HEK293 (cell line): ENCODE measurements at regions not wholly inside any gene's neighbourhood (a gene's known extent, or its start where the extent isn't known, plus 50 kb on each side); places are given as distances from the start of the nearest gene placed in this dataset.

Source experiments
- CTCF ChIA-PET: fragments of 350-600 bp; formaldehyde crosslinking; extraction: SDS; loops from one replicate; lab custom pipeline; 2021; ENCODE audit warnings: antibody characterized with exemption; lab: Yijun Ruan, JAX
- POLR2A ChIA-PET: fragments of 300-600 bp; formaldehyde crosslinking; extraction: SDS; loops from one replicate; lab custom pipeline; 2020; ENCODE audit warnings: antibody characterized with exemption, inconsistent platforms; lab: Yijun Ruan, JAX
- H3K27ac ChIP-seq: fragments of 200-500 bp; sonication (Bioruptor generic); 2 replicates; pipeline ENCODE4 v1.5.1; 2014; ENCODE audit warnings: low read depth, low read length, control low read depth, inconsistent platforms; ENCODE audit errors: extremely low read depth
- H3K36me3 ChIP-seq, 2 experiments: fragments of 200-500 bp in 1 of 2; sonication (Bioruptor generic) in 1 of 2; 1 replicate in 1 of 2; 2 replicates in 1 of 2; pipeline ENCODE4 v1.5.1; 2014 to 2017; ENCODE audit warnings: inconsistent platforms in 2 of 2, low read length in 2 of 2; ENCODE audit not compliant: control insufficient read depth in 2 of 2, insufficient read depth in 1 of 2
- H3K4me1 ChIP-seq: fragments of 200-500 bp; sonication (Bioruptor generic); 2 replicates; pipeline ENCODE4 v1.5.1; 2014; ENCODE audit warnings: mild to moderate bottlenecking, low read length, inconsistent platforms; ENCODE audit not compliant: control insufficient read depth, insufficient read depth
- H3K4me3 ChIP-seq: 2 replicates; pipeline ENCODE4 v1.5.1; 2011; ENCODE audit warnings: low read depth, mild to moderate bottlenecking, control low read depth, low read length, moderate library complexity
- H3K9me3 ChIP-seq: fragments of 200-500 bp; sonication (Bioruptor generic); 2 replicates; pipeline ENCODE4 v1.5.1; 2014; ENCODE audit warnings: low read depth, low read length, inconsistent platforms; ENCODE audit not compliant: control insufficient read depth, insufficient read depth
- BCL11A ChIP-seq: fragments of 450-650 bp; formaldehyde crosslinking; IDR thresholded peaks from 2 replicates; pipeline ENCODE4 v1.5.1; 2016; ENCODE audit warnings: low read depth, missing biosample characterization, missing genetic modification characterization
- BCL11B ChIP-seq: fragments of 450-650 bp; formaldehyde crosslinking; IDR thresholded peaks from 2 replicates; pipeline ENCODE4 v1.5.1; 2016; ENCODE audit warnings: low read depth, missing biosample characterization, missing genetic modification characterization
- CTCF ChIP-seq: fragments of 450-650 bp; formaldehyde crosslinking; IDR thresholded peaks from 2 replicates; pipeline ENCODE4 v1.5.1; 2016; ENCODE audit warnings: missing biosample characterization, missing genetic modification characterization
- IKZF3 ChIP-seq: fragments of 450-650 bp; IDR thresholded peaks from 2 replicates; pipeline ENCODE4 v1.5.0; 2018; ENCODE audit warnings: missing biosample characterization, mild to moderate bottlenecking, missing genetic modification characterization, moderate library complexity
- REST ChIP-seq: fragments of 450-650 bp; formaldehyde crosslinking; IDR thresholded peaks from 2 replicates; pipeline ENCODE4 v1.5.1; 2016; ENCODE audit warnings: missing biosample characterization, missing genetic modification characterization
- ZBTB48 ChIP-seq: fragments of 450-650 bp; formaldehyde crosslinking; IDR thresholded peaks from 2 replicates; pipeline ENCODE4 v1.5.1; 2016; ENCODE audit warnings: missing biosample characterization, missing genetic modification characterization
- ZBTB6 ChIP-seq: fragments of 450-650 bp; formaldehyde crosslinking; IDR thresholded peaks from 2 replicates; pipeline ENCODE4 v1.5.1; 2017; ENCODE audit warnings: missing biosample characterization, missing genetic modification characterization
- ZNF155 ChIP-seq: fragments of 450-650 bp; formaldehyde crosslinking; IDR thresholded peaks from 2 replicates; pipeline ENCODE4 v1.5.1; 2016; ENCODE audit warnings: missing biosample characterization, missing genetic modification characterization
- ZNF174 ChIP-seq: fragments of 450-650 bp; formaldehyde crosslinking; IDR thresholded peaks from 2 replicates; pipeline ENCODE4 v1.5.0; 2017; ENCODE audit warnings: missing biosample characterization, mild to moderate bottlenecking, missing genetic modification characterization
- ZNF223 ChIP-seq: fragments of 450-650 bp; formaldehyde crosslinking; IDR thresholded peaks from 2 replicates; pipeline ENCODE4 v1.5.1; 2016; ENCODE audit warnings: missing biosample characterization, missing genetic modification characterization
- ZNF239 ChIP-seq: fragments of 450-650 bp; formaldehyde crosslinking; IDR thresholded peaks from 2 replicates; pipeline ENCODE4 v1.5.1; 2016; ENCODE audit warnings: missing biosample characterization, missing genetic modification characterization
- ZNF26 ChIP-seq: fragments of 450-650 bp; formaldehyde crosslinking; IDR thresholded peaks from 2 replicates; pipeline ENCODE4 v1.5.1; 2016; ENCODE audit warnings: missing biosample characterization, missing genetic modification characterization
- ZNF423 ChIP-seq: fragments of 450-650 bp; formaldehyde crosslinking; IDR thresholded peaks from 2 replicates; pipeline ENCODE4 v1.5.1; 2016; ENCODE audit warnings: missing biosample characterization, missing genetic modification characterization
- ZNF426 ChIP-seq: fragments of 450-650 bp; formaldehyde crosslinking; IDR thresholded peaks from 2 replicates; pipeline ENCODE4 v1.5.1; 2017; ENCODE audit warnings: missing biosample characterization, missing genetic modification characterization, mild to moderate bottlenecking, inconsistent platforms, moderate library complexity
- ZNF488 ChIP-seq: fragments of 450-650 bp; formaldehyde crosslinking; IDR thresholded peaks from 2 replicates; pipeline ENCODE4 v1.5.1; 2016; ENCODE audit warnings: missing biosample characterization, missing genetic modification characterization
- ZNF529 ChIP-seq: fragments of 450-650 bp; formaldehyde crosslinking; IDR thresholded peaks from 2 replicates; pipeline ENCODE4 v1.5.1; 2017; ENCODE audit warnings: missing genetic modification characterization, missing biosample characterization; ENCODE audit not compliant: insufficient replicate concordance
- ZNF560 ChIP-seq: fragments of 450-650 bp; formaldehyde crosslinking; IDR thresholded peaks from 2 replicates; pipeline ENCODE4 v1.5.1; 2017; ENCODE audit warnings: missing biosample characterization, missing genetic modification characterization, borderline replicate concordance
- ZNF596 ChIP-seq: fragments of 450-650 bp; IDR thresholded peaks from 2 replicates; pipeline ENCODE4 v1.5.0; 2018; ENCODE audit warnings: missing biosample characterization, mild to moderate bottlenecking, missing genetic modification characterization, moderate library complexity
- ZNF626 ChIP-seq: fragments of 450-650 bp; sonication (Bioruptor Pico); formaldehyde crosslinking; IDR thresholded peaks from 2 replicates; pipeline ENCODE4 v1.5.1; 2018; ENCODE audit warnings: missing biosample characterization, missing genetic modification characterization, inconsistent platforms
- ZNF658 ChIP-seq: fragments of 450-650 bp; formaldehyde crosslinking; IDR thresholded peaks from 2 replicates; pipeline ENCODE4; 2016; ENCODE audit warnings: missing biosample characterization, missing genetic modification characterization
- ZNF76 ChIP-seq: fragments of 450-650 bp; formaldehyde crosslinking; IDR thresholded peaks from 2 replicates; pipeline ENCODE4; 2016; ENCODE audit warnings: low read depth, missing biosample characterization, missing genetic modification characterization, borderline replicate concordance
- ZNF830 ChIP-seq: fragments of 450-650 bp; IDR thresholded peaks from 2 replicates; pipeline ENCODE4 v1.5.0; 2018; ENCODE audit warnings: missing biosample characterization, missing genetic modification characterization, low read depth, mild to moderate bottlenecking, moderate library complexity
- ZSCAN5A ChIP-seq: fragments of 450-650 bp; formaldehyde crosslinking; IDR thresholded peaks from 2 replicates; pipeline ENCODE4 v1.5.1; 2016; ENCODE audit warnings: missing biosample characterization, missing genetic modification characterization

GRCh38 chr11:86129740-86130540, 61.1 kb upstream of the PICALM start:
- H3K4me3 ChIP-seq = no peak overlapping the region
- H3K27ac ChIP-seq = no peak overlapping the region
- ChIA-PET CTCF (no interaction called here), POLR2A (no interaction called here)
- TF ChIP-seq ZNF223 (tag by site-specific recombination) (no peak), ZBTB6 (tag by site-specific recombination) (no peak), ZNF423 (tag by site-specific recombination) (no peak), ZNF658 (tag by site-specific recombination) (no peak), ZNF488 (tag by site-specific recombination) (no peak), ZNF560 (no peak), ZNF626 (tag by site-specific recombination) (no peak), ZNF174 (tag by site-specific recombination) (no peak), ZNF596 (no peak), CTCF (tag by site-specific recombination) (no peak), ZNF26 (no peak), ZNF239 (no peak), ZNF426 (tag by site-specific recombination) (no peak), ZNF155 (tag by site-specific recombination) (no peak), REST (no peak)
- no peaks in the 10 kb centered on the region for H3K36me3 ChIP-seq
- no peaks in the 10 kb centered on the region for H3K9me3 ChIP-seq
- H3K4me1 ChIP-seq = peaks cover under 1% of the 10 kb centered on the region; the same call in 1 of the 2 replicates

GRCh38 chr11:86128914-86129313, 60.0 kb upstream of the PICALM start:
- H3K36me3 ChIP-seq = no peaks in the 10 kb centered on the region
- POLR2A ChIA-PET = no interaction called here
- no peak overlapping the region for H3K27ac ChIP-seq
- no peaks in the 10 kb centered on the region for H3K9me3 ChIP-seq
- CTCF ChIA-PET = interaction anchor here (0.6 to 1.0 kb wide), 2 partner anchors 47 to 89 kb away, joined by 3 to 5 read pairs; no protein-coding TSS in a partner anchor
- H3K4me3 ChIP-seq = no peak overlapping the region
- no peaks in the 10 kb centered on the region for H3K4me1 ChIP-seq
- TF ChIP-seq BCL11B (tag by site-specific recombination) = no peak
- no peak for TF ChIP-seq ZNF76
- no peak for TF ChIP-seq ZNF626 (tag by site-specific recombination)
- TF ChIP-seq BCL11A (tag by site-specific recombination) = no peak
- TF ChIP-seq ZNF529 = no peak
- TF ChIP-seq IKZF3 (tag by site-specific recombination) = no peak
- no peak for TF ChIP-seq ZNF830 (tag by site-specific recombination)
- TF ChIP-seq ZNF26 = no peak
- no peak for TF ChIP-seq ZSCAN5A (tag by site-specific recombination)
- no peak for TF ChIP-seq ZBTB48 (tag by site-specific recombination)
